Endothelial cell of umbilical vein (primary cell): ENCODE measurements at regions not wholly inside any gene's neighbourhood (a gene's known extent, or its start where the extent isn't known, plus 50 kb on each side); places are given as distances from the start of the nearest gene placed in this dataset.

ENCODE experiments used
- BruUV-seq: library from RNA; stranded (reverse); fragments of 400-500 nt; replicated peaks from 2 replicates; lab custom pipeline; 2021; lab: Mats Ljungman, UMichigan
- CTCF ChIA-PET: fragments of 300-600, 350-600 bp; sonication (Branson Sonifier 250); formaldehyde crosslinking; loops from one replicate; lab custom pipeline; 2021; ENCODE audit warnings: antibody characterized with exemption, inconsistent platforms; lab: Charles Lee
- POLR2A ChIA-PET: fragments of 300-600, 350-600 bp; sonication (Branson Sonifier 250); formaldehyde crosslinking; loops from one replicate; lab custom pipeline; 2021; ENCODE audit warnings: antibody characterized with exemption, inconsistent platforms; lab: Charles Lee
- DNase-seq: peaks from one replicate; pipeline ENCODE4 v3.0.0-alpha.2; 2011; ENCODE audit warnings: low read depth, low spot score
- FAIRE-seq: peaks from 2 replicates; lab custom pipeline; 2011; peaks lifted over from hg19 to GRCh38; lab: Jason Lieb, UNC
- H2AFZ ChIP-seq: 2 replicates; pipeline ENCODE4 v1.6.0; 2012; ENCODE audit warnings: low read depth, low read length, control low read depth, inconsistent platforms
- H3K27ac ChIP-seq: 2 replicates; pipeline ENCODE4 v1.5.1; 2011; ENCODE audit warnings: low read depth, mild to moderate bottlenecking, control low read depth, low read length, moderate library complexity; ENCODE audit not compliant: insufficient read depth
- H3K27me3 ChIP-seq, 2 experiments: 2 replicates each; pipeline versions ENCODE4 v1.6.0 to v1.6.1; 2011; ENCODE audit warnings: low read length in 2 of 2, mixed read lengths in 1 of 2; ENCODE audit not compliant: control insufficient read depth in 2 of 2, insufficient read depth in 2 of 2
- H3K36me3 ChIP-seq, 2 experiments: 2 replicates in 1 of 2; 3 replicates in 1 of 2; pipeline ENCODE4 v1.5.1; 2011; ENCODE audit warnings: low read length in 2 of 2, mild to moderate bottlenecking in 1 of 2, moderate library complexity in 1 of 2; ENCODE audit not compliant: control insufficient read depth in 2 of 2, insufficient read depth in 2 of 2; ENCODE audit errors: extremely low read depth in 1 of 2
- H3K4me1 ChIP-seq: 3 replicates; pipeline ENCODE4 v1.5.1; 2011; ENCODE audit warnings: mild to moderate bottlenecking, low read length; ENCODE audit not compliant: control insufficient read depth, insufficient read depth; ENCODE audit errors: extremely low read depth
- H3K4me2 ChIP-seq: 2 replicates; pipeline ENCODE4 v1.6.1; 2011; ENCODE audit warnings: low read length, control low read depth, mixed read lengths; ENCODE audit not compliant: insufficient read depth
- H3K4me3 ChIP-seq, 3 experiments: fragments of 200-600 bp in 1 of 3; sonication (generic), shearing (Covaris generic) in 1 of 3; replicated peaks in 1 of 3; 2 replicates each; pipeline ENCODE4 v1.5.1; 2011 to 2016; ENCODE audit warnings: control low read depth in 3 of 3, low read length in 3 of 3, mild to moderate bottlenecking in 2 of 3, inconsistent platforms in 1 of 3, low read depth in 1 of 3, moderate library complexity in 1 of 3; ENCODE audit not compliant: insufficient read depth in 1 of 3
- H3K79me2 ChIP-seq: 2 replicates; pipeline ENCODE4 v1.6.0; 2012; ENCODE audit warnings: low read length, inconsistent platforms; ENCODE audit not compliant: control insufficient read depth, insufficient read depth
- H3K9ac ChIP-seq: replicated peaks from 2 replicates; pipeline ENCODE3; 2011; ENCODE audit warnings: low read length, control low read depth; ENCODE audit not compliant: insufficient read depth; ENCODE audit errors: extremely low read depth
- H3K9me1 ChIP-seq: replicated peaks from 3 replicates; pipeline ENCODE4 v1.6.0; 2011; ENCODE audit warnings: mild to moderate bottlenecking, low read length; ENCODE audit not compliant: control insufficient read depth, insufficient read depth; ENCODE audit errors: extremely low read depth
- H3K9me3 ChIP-seq: replicated peaks from 2 replicates; pipeline ENCODE4 v1.5.1; 2012; ENCODE audit warnings: low read length, inconsistent platforms; ENCODE audit not compliant: control insufficient read depth, insufficient read depth
- H4K20me1 ChIP-seq: replicated peaks from 2 replicates; pipeline ENCODE3; 2011; ENCODE audit warnings: mild to moderate bottlenecking, low read length; ENCODE audit not compliant: control insufficient read depth, insufficient read depth; ENCODE audit errors: extremely low read depth
- EZH2 ChIP-seq: IDR thresholded peaks from 2 replicates; pipeline ENCODE4 v1.6.1; 2012; ENCODE audit warnings: borderline replicate concordance, low read depth, mild to moderate bottlenecking, moderate library complexity, low read length, inconsistent platforms; ENCODE audit not compliant: severe bottlenecking
- GATA2 ChIP-seq: IDR thresholded peaks from 2 replicates; pipeline ENCODE4 v1.7.0; 2011; ENCODE audit warnings: low read depth, mild to moderate bottlenecking, moderate library complexity, mixed read lengths, low read length; ENCODE audit not compliant: insufficient read length, insufficient read depth
- JUN ChIP-seq: IDR thresholded peaks from 2 replicates; pipeline ENCODE4 v1.6.1; 2011; ENCODE audit warnings: borderline replicate concordance, low read depth; ENCODE audit not compliant: insufficient read length, insufficient read depth
- MYC ChIP-seq: IDR thresholded peaks from one replicate; pipeline ENCODE4 v1.6.1; 2011; ENCODE audit warnings: mild to moderate bottlenecking, low read depth, low read length
- POLR2A ChIP-seq: IDR thresholded peaks from 2 replicates; pipeline ENCODE4 v1.6.1; 2012; ENCODE audit warnings: low read depth, mild to moderate bottlenecking, control low read depth, low read length
- POLR2AphosphoS5 ChIP-seq: IDR thresholded peaks from 2 replicates; pipeline ENCODE4 v1.6.1; 2012; ENCODE audit warnings: low read depth, mild to moderate bottlenecking, control low read depth, low read length, moderate library complexity; ENCODE audit not compliant: insufficient read depth
- dilution Hi-C: fragments of 300-500 bp; cut with MboI; formaldehyde crosslinking; loops from one replicate; pipeline ENCODE4 v1.15.0; 2019; ENCODE audit warnings: low sequenced_read_pairs; ENCODE audit not compliant: extremely low pct_ligation_motif_present
- intact Hi-C: fragments of 100-400 bp; cut with micrococcal nuclease; formaldehyde crosslinking; loops from one replicate; pipeline ENCODE4 v1.10.0; 2022
- TF ChIP-seq, protein P1 (sequence below): IDR thresholded peaks from 2 replicates; pipeline ENCODE4 v1.6.1; 2011; ENCODE audit not compliant: insufficient read depth, insufficient read length
- TF ChIP-seq, protein P2 (sequence below), 2 donors: IDR thresholded peaks; 1 replicate in 1 of 2; 2 replicates in 1 of 2; pipeline ENCODE4 v1.5.1; 2011; ENCODE audit warnings: low read length in 2 of 2, mild to moderate bottlenecking in 2 of 2, moderate library complexity in 2 of 2, control low read depth in 1 of 2, inconsistent platforms in 1 of 2, low read depth in 1 of 2; ENCODE audit not compliant: insufficient read depth in 1 of 2; ENCODE audit errors: extremely low read depth in 1 of 2

DNA sequence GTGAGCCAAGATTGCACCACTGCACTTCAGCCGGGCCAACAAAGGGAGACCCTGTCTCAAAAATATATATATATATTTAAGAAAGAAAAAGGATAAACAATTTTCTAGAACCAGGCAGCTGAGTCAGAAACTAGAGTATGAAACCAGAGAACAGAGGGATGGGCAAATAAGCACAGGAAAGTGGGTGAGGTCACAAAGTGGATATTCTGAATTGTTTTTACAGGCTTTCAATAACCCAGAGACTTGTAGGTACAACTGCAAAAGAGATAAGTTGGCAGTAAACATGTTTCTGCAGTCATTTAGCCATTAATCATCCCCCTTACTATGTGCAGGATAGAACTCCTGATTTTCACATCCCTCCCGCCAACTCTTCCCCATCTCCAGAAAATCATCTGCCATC, 94.2 kb downstream of the BTG1 start:
- no peak overlapping the region for H3K4me2 ChIP-seq
- H3K4me1 ChIP-seq = no peaks in the 10 kb centered on the region
- no peak overlapping the region for H3K9ac ChIP-seq
- POLR2A ChIA-PET = no interaction called here
- no peaks in the 10 kb centered on the region for H3K79me2 ChIP-seq
- no peaks in the 10 kb centered on the region for H3K9me1 ChIP-seq
- CTCF ChIA-PET = no interaction called here
- DNase-seq = no peak
- no peaks in the 10 kb centered on the region for H4K20me1 ChIP-seq
- dilution Hi-C loops (no loop called here), intact Hi-C loops (no loop called here)
- H3K4me3 ChIP-seq = no peak overlapping the region
- no peaks in the 10 kb centered on the region for H3K9me3 ChIP-seq
- no TSS peak for BruUV-seq
- FAIRE-seq = no peak
- no peak overlapping the region for H3K27ac ChIP-seq
- H3K27me3 ChIP-seq = no peaks in the 10 kb centered on the region
- no peak overlapping the region for H2AFZ ChIP-seq
- no peaks in the 10 kb centered on the region for H3K36me3 ChIP-seq
- TF ChIP-seq EZH2 = no peak
- TF ChIP-seq GATA2 = no peak
- TF ChIP-seq, protein P1, sequence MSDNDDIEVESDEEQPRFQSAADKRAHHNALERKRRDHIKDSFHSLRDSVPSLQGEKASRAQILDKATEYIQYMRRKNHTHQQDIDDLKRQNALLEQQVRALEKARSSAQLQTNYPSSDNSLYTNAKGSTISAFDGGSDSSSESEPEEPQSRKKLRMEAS = no peak
- TF ChIP-seq POLR2AphosphoS5 = no peak
- TF ChIP-seq JUN = no peak
- no peak for TF ChIP-seq POLR2A
- TF ChIP-seq MYC = no peak

DNA sequence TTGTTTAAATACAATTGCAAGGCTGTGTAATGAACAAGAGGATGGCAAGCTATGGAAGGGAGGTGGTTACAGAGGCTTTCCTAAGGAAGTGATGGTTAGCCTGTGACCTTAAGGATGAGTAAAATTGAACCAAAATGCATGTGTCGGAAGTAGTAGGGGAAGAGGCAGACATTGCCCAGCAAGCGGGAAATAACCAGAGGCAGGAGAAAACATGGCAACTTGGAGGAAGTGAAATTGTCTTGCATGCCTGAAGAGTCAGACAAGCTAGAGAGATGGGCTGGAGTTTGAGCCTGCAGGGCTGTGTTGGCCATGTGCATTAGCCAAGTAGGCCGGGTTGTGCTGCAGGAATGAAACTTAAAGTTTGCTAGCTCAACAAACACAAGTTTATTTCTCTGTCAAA, 96.2 kb downstream of the BTG1 start:
- dilution Hi-C loops = no loop called here
- no peaks in the 10 kb centered on the region for H4K20me1 ChIP-seq
- no peaks in the 10 kb centered on the region for H3K79me2 ChIP-seq
- H3K4me2 ChIP-seq = no peak overlapping the region
- no peaks in the 10 kb centered on the region for H3K9me1 ChIP-seq
- H3K4me1 ChIP-seq = no peaks in the 10 kb centered on the region
- H3K27ac ChIP-seq = no peak overlapping the region
- H2AFZ ChIP-seq = no peak overlapping the region
- FAIRE-seq (no peak), DNase-seq (no peak)
- no peak overlapping the region for H3K9ac ChIP-seq
- ChIA-PET POLR2A (no interaction called here), CTCF (interaction anchor here (1.0 to 1.8 kb wide), 2 partner anchors 30 to 238 kb away, joined by 3 to 5 read pairs; no protein-coding TSS in a partner anchor)
- no peaks in the 10 kb centered on the region for H3K9me3 ChIP-seq
- no peaks in the 10 kb centered on the region for H3K27me3 ChIP-seq
- no peak overlapping the region for H3K4me3 ChIP-seq
- H3K36me3 ChIP-seq = no peaks in the 10 kb centered on the region
- intact Hi-C loops = no loop called here
- TF ChIP-seq, protein P2, sequence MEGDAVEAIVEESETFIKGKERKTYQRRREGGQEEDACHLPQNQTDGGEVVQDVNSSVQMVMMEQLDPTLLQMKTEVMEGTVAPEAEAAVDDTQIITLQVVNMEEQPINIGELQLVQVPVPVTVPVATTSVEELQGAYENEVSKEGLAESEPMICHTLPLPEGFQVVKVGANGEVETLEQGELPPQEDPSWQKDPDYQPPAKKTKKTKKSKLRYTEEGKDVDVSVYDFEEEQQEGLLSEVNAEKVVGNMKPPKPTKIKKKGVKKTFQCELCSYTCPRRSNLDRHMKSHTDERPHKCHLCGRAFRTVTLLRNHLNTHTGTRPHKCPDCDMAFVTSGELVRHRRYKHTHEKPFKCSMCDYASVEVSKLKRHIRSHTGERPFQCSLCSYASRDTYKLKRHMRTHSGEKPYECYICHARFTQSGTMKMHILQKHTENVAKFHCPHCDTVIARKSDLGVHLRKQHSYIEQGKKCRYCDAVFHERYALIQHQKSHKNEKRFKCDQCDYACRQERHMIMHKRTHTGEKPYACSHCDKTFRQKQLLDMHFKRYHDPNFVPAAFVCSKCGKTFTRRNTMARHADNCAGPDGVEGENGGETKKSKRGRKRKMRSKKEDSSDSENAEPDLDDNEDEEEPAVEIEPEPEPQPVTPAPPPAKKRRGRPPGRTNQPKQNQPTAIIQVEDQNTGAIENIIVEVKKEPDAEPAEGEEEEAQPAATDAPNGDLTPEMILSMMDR (IDR thresholded peaks at IDR 0.05; ENCODE audit: extremely low read depth in 1 of 2, insufficient read depth in 1 of 2, low read depth in 1 of 2, low read length in 2 of 2) = no peak
- no TSS peak for BruUV-seq
